Effector memory CD8-positive, alpha-beta T cell (primary cell): ENCODE measurements at regions not wholly inside any gene's neighbourhood (a gene's known extent, or its start where the extent isn't known, plus 50 kb on each side); places are given as distances from the start of the nearest gene placed in this dataset.
"Not testable (repeated sequence)": the region's sequence is repeated elsewhere in the genome, so short reads cannot be mapped to it uniquely, and the experiment has no call there.

Source experiments
- ATAC-seq: fragments of 150-1000 bp; cut with Tn5 transposase; replicated peaks from 2 replicates; pipeline ENCODE4 v1.10.0; 2021; ENCODE audit warnings: mild to moderate bottlenecking, moderate library complexity
- DNase-seq, 3 experiments: peaks; one replicate each; pipeline ENCODE4 v3.0.0; 2021
- H3K27ac Mint-ChIP-seq, 2 donors: one replicate each; pipeline ENCODE4 v1.8.0; 2022; ENCODE audit warnings: mild to moderate bottlenecking in 2 of 2, mixed read lengths in 2 of 2, moderate library complexity in 2 of 2
- H3K27me3 Mint-ChIP-seq, 2 donors: one replicate each; pipeline ENCODE4 v1.8.0; 2022; ENCODE audit warnings: mixed read lengths in 2 of 2
- H3K36me3 Mint-ChIP-seq: one replicate; pipeline ENCODE4 v1.8.0; 2022; ENCODE audit warnings: mild to moderate bottlenecking, moderate library complexity, mixed read lengths; ENCODE audit not compliant: insufficient read depth
- H3K4me1 Mint-ChIP-seq, 2 donors: one replicate each; pipeline ENCODE4 v1.8.0; 2022; ENCODE audit warnings: low read depth in 2 of 2, mixed read lengths in 2 of 2
- H3K4me3 Mint-ChIP-seq, 2 donors: one replicate each; pipeline ENCODE4 v1.8.0; 2022; ENCODE audit warnings: mild to moderate bottlenecking in 2 of 2, mixed read lengths in 2 of 2, moderate library complexity in 2 of 2
- H3K9me3 Mint-ChIP-seq, 2 donors: one replicate each; pipeline ENCODE4 v1.8.0; 2022; ENCODE audit warnings: mixed read lengths in 2 of 2

DNA sequence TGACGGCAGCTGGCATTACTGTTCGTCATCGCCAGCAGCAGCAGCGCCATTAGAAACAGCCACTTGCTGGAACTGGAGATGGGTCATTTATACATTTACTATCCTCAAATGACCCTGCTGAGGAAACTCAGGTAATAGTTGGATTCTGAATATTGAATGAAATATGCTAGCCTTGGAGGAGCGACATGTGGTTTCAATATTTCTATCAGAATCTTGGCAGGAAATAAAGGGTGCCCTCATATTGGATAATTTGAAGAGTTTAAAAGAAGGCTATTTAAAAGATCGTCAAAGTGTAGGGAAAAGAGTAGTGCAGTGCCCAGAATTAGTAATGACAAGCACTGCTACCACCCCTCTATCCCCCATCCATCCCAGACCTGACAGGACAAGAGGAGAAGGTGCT is 109.6 kb upstream of the CPM start:
- Mint-ChIP-seq H3K36me3 (peaks cover 3% of the 10 kb centered on the region), H3K4me3 (no peak overlapping the region), H3K27ac (no peak overlapping the region), H3K27me3 (peaks cover 11 to 41% of the 10 kb centered on the region in 2 donors), H3K9me3 (no peaks in the 10 kb centered on the region), H3K4me1 (no peaks in the 10 kb centered on the region)
- ATAC-seq = no peak
- DNase-seq = no peak

DNA sequence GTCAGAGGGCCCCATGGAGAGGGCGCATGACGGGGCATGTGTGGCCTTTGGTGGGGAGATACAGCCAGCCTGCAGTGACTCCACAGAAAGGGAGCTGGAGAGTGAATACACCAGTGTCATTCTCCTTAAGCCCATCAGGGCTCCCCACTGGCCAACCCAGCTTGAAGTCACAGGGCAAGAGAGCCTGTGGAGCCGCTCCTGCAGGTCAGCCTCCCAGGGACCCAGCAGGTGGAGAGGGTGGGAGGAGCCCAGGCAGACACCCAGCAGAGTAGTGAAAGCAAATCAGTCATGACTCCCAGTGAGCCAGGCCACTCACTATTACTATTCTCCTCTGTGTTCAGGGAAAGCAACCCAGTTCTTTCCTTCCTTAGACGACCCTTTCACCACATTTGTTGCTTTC is 110.0 kb upstream of the CPM start:
- DNase-seq (no peak), ATAC-seq (no peak)
- Mint-ChIP-seq H3K27ac (no peak overlapping the region), H3K4me3 (no peak overlapping the region), H3K36me3 (peaks cover 3% of the 10 kb centered on the region), H3K4me1 (no peaks in the 10 kb centered on the region), H3K27me3 (peaks cover 11 to 42% of the 10 kb centered on the region in 2 donors), H3K9me3 (no peaks in the 10 kb centered on the region)

DNA sequence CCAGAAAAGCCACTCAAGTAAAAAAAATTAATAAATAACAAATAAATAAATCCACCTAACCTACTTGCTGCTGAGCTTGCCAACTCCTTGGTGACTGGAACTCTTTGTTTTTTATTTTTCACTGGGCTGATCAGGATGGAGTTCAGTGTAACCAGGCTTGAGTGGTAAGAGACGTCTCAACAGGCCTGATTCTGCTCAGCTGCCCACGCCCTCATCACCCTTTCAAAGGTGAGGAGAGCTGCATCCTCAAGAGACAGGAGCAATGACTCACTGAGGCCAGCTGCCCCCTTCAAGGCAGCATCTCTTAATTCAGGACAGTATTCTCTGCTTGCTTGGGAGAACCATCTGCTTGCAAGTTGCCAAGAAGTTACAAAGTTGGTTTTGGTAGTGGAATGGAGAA is 111.9 kb upstream of the CPM start:
- ATAC-seq (no peak), DNase-seq (no peak)
- H3K9me3 Mint-ChIP-seq = no peaks in the 10 kb centered on the region
- H3K4me3 Mint-ChIP-seq = no peak overlapping the region
- H3K4me1 Mint-ChIP-seq = no peaks in the 10 kb centered on the region
- peaks cover 3% of the 10 kb centered on the region for H3K36me3 Mint-ChIP-seq
- peaks cover 24 to 54% of the 10 kb centered on the region in 2 donors for H3K27me3 Mint-ChIP-seq
- no peak overlapping the region for H3K27ac Mint-ChIP-seq

DNA sequence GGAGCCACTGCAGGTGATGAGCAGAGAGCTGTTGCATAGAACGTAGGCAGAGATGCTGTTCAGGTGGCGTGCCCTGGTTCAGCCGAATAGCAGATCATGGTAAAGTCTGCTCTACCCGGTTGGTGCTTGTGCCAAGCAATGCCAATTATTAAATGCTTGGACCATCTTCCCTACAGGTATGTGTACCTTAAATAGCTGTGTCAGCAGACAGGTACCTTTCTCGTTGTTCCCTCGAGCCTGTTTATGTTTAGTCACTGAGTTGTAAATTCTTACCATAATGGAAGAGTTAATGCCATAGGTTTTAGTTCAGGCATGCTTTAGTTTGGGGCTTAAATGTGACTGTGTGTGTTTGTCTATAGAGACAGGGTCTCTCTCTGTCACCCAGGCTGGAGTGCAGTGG is 112.5 kb upstream of the CPM start:
- ATAC-seq (no peak), DNase-seq (no peak)
- H3K4me3 Mint-ChIP-seq = no peak overlapping the region
- H3K27ac Mint-ChIP-seq = no peak overlapping the region
- peaks cover 29 to 55% of the 10 kb centered on the region in 2 donors for H3K27me3 Mint-ChIP-seq
- peaks cover 3% of the 10 kb centered on the region for H3K36me3 Mint-ChIP-seq
- no peaks in the 10 kb centered on the region for H3K4me1 Mint-ChIP-seq
- no peaks in the 10 kb centered on the region for H3K9me3 Mint-ChIP-seq

DNA sequence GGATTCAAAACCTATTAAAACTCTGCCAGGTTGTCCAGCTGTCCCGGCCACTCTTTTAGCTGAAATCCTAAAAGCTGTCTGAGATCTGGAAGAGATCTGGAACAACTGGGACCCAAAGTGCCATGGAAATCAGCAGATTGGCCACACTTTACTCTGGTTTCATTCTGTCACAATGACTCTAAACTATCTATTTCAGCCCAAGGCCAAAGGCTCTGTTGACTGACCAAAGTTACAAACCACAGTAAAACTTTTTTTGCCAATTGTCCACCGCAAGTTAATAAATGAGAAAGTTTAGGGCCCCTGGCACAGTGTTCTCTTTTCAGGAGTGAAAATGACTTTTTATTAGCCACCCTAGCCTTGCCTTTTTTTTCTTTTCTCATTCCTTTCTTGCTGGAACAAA is 113.4 kb upstream of the CPM start:
- H3K9me3 Mint-ChIP-seq = no peaks in the 10 kb centered on the region
- no peaks in the 10 kb centered on the region for H3K36me3 Mint-ChIP-seq
- H3K4me3 Mint-ChIP-seq = no peak overlapping the region
- DNase-seq (no peak), ATAC-seq (no peak)
- no peak overlapping the region for H3K27ac Mint-ChIP-seq
- peaks cover 38 to 64% of the 10 kb centered on the region in 2 donors for H3K27me3 Mint-ChIP-seq
- H3K4me1 Mint-ChIP-seq = no peaks in the 10 kb centered on the region

DNA sequence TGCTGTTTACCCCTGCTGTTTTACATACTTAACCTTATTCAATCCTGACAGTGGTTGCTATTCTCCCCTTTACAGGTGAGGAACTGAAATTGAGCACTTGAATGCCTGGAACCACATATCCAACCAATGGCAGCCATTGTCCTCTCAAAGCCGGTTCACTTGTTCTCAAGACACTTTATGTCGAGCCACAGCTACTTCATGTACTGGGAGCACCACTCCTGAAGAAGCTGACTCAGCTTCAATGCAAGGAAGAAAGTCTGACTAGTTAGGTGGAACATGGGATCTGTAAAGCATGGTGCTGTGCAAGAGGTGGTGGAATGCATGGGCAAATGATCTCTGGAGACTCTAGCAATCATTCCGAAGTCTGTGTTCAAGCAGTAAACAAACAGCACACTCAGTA is 113.9 kb upstream of the CPM start:
- H3K27ac Mint-ChIP-seq = no peak overlapping the region
- peaks cover 43 to 70% of the 10 kb centered on the region in 2 donors for H3K27me3 Mint-ChIP-seq

DNA sequence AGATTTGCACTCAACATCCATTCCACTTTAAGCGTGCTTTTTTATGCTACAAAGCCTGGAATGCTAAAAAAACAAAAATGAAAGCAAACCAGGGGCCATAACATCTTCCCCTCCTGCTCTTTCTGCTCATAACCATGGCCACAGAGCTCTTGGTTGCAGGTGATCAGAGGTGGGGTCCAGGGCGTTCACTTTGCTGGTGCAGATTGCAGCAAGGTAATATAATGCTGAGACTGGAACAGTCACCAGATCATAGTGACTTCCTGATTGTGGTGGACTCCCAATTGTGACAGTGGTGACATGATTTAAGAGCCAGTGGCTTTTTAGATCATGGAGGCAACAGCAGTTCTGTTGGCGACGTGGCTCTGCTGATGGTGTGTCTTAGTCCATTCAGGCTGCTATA is 115.0 kb upstream of the CPM start:
- ATAC-seq (no peak), DNase-seq (no peak)
- H3K36me3 Mint-ChIP-seq = no peaks in the 10 kb centered on the region
- H3K4me1 Mint-ChIP-seq = no peaks in the 10 kb centered on the region
- H3K9me3 Mint-ChIP-seq = no peaks in the 10 kb centered on the region
- H3K27me3 Mint-ChIP-seq = peaks cover 51 to 70% of the 10 kb centered on the region in 2 donors
- no peak overlapping the region for H3K4me3 Mint-ChIP-seq
- no peak overlapping the region for H3K27ac Mint-ChIP-seq

More for the DNA sequence above, 113.9 kb upstream of the CPM start:
- H3K9me3 Mint-ChIP-seq = no peaks in the 10 kb centered on the region
- DNase-seq = no peak
- H3K36me3 Mint-ChIP-seq = no peaks in the 10 kb centered on the region
- H3K4me3 Mint-ChIP-seq = no peak overlapping the region
- ATAC-seq = no peak
- no peaks in the 10 kb centered on the region for H3K4me1 Mint-ChIP-seq

DNA sequence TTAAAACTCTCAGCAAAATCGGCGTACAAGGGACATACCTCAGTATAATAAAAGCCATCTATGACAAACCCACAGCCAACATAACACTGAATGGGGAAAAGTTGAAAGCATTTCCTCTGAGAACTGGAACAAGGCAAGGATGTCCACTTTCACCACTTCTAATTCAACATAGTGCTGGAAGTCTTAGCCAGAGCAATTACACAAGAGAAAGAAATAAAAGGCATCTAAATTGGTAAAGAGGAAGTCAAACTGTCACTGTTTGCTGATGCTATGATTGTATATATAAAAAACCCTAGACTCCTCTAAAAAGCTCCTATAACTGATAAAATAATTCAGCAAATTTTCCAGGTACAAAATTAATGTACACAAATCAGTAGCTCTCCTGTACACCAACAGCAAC is 116.9 kb upstream of the CPM start:
- not testable (repeated sequence) for ATAC-seq, DNase-seq, H3K27ac Mint-ChIP-seq, H3K4me1 Mint-ChIP-seq, H3K9me3 Mint-ChIP-seq, H3K4me3 Mint-ChIP-seq, H3K36me3 Mint-ChIP-seq
- peaks cover 56 to 74% of the 10 kb centered on the region in 2 donors for H3K27me3 Mint-ChIP-seq

DNA sequence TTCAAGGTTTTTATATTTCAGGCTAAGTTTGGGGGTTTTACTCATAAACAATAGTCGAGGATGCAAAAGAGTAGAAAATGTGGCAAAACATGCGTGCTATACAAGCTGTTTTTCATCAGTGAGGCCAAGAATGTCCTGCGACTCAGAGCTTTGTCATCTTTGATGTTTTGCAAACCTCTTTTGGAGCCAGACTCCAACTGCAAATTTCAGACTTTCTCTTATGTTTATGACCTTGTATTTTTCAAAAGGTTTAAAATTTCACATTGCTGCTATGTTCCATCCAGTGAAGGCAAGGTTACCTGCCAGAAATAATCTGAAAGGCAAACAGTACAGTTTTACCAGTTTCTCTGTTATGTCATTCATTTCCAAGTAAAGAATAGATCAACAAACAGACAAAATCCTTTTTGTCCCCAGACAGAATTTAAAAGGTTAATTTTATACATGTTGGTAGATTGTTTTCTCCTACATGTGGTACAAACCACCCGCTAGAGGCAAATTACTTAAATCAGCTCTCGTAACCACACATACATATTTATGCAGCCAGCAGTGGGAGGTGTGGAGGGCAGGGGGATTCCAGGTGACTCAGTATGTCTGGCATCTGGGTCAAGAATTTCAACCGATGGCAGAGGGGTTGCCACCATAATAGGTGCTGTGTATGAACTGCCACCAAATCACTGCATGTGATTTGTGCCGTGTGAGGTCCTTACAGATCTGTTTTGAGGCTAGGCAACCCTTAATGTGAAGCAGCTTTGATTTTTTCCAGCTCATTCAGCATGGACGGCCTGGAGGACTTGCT is 119.8 kb upstream of the CPM start:
- Mint-ChIP-seq H3K4me3 (no peak overlapping the region), H3K27ac (no peak overlapping the region), H3K27me3 (peaks cover 50 to 73% of the 10 kb centered on the region in 2 donors)

DNA sequence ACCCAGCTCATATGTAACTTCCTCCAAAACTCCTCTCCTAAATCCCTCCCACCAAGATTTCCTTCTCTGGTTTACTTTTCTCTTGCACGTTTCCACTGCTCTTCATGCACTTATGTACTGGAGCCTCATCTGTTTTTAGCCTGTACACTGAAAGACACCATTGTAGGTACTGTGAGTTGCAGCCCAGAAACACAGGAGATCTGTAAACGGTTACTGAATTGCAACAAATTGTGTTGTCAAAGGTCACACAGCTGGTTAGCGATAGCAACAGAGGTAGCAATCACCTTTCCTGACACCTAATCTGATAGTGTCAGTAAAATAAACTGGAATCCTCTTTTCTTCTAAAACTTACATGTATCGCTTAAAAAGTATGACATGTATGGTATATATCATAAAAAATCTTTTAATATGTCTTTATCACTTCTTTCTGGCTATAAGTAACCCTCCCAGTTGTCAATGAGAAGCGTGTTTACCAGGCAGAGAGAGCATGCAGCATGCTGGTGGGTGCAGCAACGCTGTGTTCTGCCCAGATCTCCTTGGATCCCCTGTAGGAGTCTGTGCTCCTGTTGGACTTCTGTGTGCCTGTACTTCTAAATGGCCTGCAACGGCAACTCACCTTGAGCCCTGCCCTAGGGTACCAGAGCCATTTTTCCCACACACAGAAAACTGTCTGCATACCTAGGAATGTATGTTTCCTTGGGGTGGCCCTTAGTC is 121.5 kb upstream of the CPM start:
- H3K4me1 Mint-ChIP-seq = no peaks in the 10 kb centered on the region
- no peaks in the 10 kb centered on the region for H3K36me3 Mint-ChIP-seq
- H3K27ac Mint-ChIP-seq = no peak overlapping the region
- H3K27me3 Mint-ChIP-seq = peaks cover 42 to 62% of the 10 kb centered on the region in 2 donors
- DNase-seq (no peak), ATAC-seq (no peak)
- no peaks in the 10 kb centered on the region for H3K9me3 Mint-ChIP-seq
- no peak overlapping the region for H3K4me3 Mint-ChIP-seq

More for the DNA sequence above, 119.8 kb upstream of the CPM start:
- Mint-ChIP-seq H3K36me3 (no peaks in the 10 kb centered on the region), H3K9me3 (no peaks in the 10 kb centered on the region), H3K4me1 (no peaks in the 10 kb centered on the region)
- DNase-seq (no peak), ATAC-seq (peak; percentile 55)

DNA sequence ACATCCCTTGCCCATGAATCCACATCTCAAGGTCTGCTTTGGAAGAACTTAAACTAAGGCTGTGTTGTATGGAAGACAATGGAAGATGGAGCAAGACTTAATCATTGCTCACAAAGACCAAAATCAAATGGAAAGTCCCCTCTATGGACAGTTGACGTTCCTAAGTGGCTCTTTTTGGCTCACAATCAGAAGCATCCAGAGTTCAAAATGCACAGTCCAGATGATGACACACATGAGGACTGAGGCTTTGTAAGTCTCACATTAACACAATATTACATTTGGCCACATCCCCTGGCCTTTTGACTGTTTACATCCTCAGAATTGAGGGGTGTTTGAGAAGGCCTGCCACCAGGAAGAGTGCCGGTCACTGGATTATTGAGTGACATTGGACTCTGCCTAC is 122.3 kb upstream of the CPM start:
- Mint-ChIP-seq H3K27me3 (peaks cover 34 to 54% of the 10 kb centered on the region in 2 donors), H3K4me1 (no peaks in the 10 kb centered on the region), H3K4me3 (no peak overlapping the region), H3K36me3 (no peaks in the 10 kb centered on the region), H3K9me3 (no peaks in the 10 kb centered on the region), H3K27ac (no peak overlapping the region)
- ATAC-seq (no peak), DNase-seq (no peak)

DNA sequence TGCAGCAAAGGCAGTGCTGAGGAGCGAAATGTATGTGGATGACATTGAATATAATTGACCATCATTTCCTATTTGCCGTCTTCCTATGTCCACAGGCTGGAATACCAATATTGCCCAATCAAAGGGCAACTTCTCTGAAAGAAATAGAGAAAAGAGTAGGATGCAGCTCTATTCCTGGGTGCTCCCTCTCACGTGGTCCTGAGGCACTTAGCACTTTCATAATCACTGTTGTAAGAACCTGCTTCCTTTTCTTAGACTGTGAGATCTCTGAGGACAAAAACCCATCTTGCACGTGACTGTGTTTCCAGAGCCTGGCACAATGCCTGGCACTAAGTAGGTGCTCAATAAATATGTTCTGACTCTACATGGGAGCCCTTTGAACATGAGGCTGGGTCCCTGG is 122.7 kb upstream of the CPM start:
- no peak overlapping the region for H3K27ac Mint-ChIP-seq

DNA sequence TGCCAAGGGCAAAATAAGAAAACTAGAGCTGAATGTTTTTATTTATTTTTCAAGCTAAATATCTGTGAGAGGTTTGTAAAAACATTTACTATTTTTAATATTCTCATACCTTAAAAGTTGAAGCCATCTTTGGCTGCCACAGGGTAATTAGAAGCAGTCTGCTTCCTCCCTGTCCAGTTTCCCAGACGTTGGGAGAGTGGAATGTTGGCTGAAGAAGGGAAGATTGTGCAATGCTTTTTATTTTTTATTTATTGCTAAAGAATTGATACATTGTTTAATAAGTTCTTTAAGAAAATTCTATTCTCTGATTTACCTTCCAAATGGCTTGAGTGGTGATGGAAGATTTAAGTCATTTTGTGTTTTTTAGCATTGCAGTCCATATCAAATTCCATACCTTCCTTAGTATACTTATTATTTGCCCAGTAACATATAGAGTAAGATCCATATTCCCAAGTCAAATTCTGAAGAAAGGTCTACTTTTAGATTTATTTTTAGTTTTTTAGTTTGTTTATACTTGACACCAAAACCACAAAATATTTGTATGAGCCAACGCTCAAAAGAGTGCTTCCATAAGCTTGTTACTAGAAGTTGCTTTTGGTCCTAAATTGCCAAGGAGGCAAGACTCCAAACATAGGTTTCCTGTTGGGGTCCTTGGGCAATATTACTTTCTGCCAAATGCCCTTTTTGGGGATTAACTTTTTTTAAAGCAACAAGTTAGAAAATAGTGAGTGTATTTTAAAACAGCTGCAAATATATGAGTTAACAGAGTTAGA is 124.0 kb upstream of the CPM start:
- H3K4me1 Mint-ChIP-seq = no peaks in the 10 kb centered on the region
- no peak for ATAC-seq

More for the DNA sequence above, 122.7 kb upstream of the CPM start:
- ATAC-seq (no peak), DNase-seq (no peak)
- Mint-ChIP-seq H3K27me3 (peaks cover 30 to 50% of the 10 kb centered on the region in 2 donors), H3K36me3 (no peaks in the 10 kb centered on the region), H3K4me3 (no peak overlapping the region), H3K9me3 (no peaks in the 10 kb centered on the region), H3K4me1 (no peaks in the 10 kb centered on the region)

More for the DNA sequence above, 124.0 kb upstream of the CPM start:
- Mint-ChIP-seq H3K9me3 (no peaks in the 10 kb centered on the region), H3K27me3 (peaks cover 17 to 38% of the 10 kb centered on the region in 2 donors), H3K27ac (no peak overlapping the region), H3K36me3 (no peaks in the 10 kb centered on the region), H3K4me3 (no peak overlapping the region)
- no peak for DNase-seq
